T-helper 2 cell treated with Interferon-gamma antibody and Interleukin-4, amounts not matched to agents 100 ng/mL and 5 ng/mL, for 36 hours (primary cell): ENCODE measurements at regions not wholly inside any gene's neighbourhood (a gene's known extent, or its start where the extent isn't known, plus 50 kb on each side); places are given as distances from the start of the nearest gene placed in this dataset.

ENCODE experiments used
- intact Hi-C: fragments of 100-400 bp; cut with micrococcal nuclease; formaldehyde crosslinking; loops from one replicate; pipeline ENCODE4 v1.15.1; 2023

DNA sequence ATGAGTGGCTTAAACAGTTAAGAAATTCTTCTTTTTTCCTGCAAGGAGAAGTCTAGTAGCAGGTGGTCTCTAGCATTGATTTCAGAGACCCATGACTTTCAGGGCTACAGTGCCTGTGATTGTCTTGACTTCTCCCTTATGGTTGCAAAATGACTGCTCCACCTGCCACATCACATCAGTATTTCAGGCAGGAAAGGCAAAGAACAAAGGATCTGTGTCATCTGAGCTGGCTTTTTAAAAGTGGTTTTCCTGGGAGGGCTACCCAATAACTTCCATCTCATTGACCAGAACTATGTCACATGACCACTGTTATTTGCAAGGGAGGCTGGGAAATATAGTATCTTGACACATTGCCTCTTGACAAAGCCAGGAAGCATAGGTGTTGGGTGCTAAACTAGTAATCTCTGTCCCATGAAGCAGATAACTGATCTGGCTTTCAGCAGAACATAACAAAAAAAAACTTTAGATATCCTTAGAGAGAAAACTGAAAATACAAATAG, 226.2 kb downstream of the DHX35 start:
- intact Hi-C loops = no loop called here

DNA sequence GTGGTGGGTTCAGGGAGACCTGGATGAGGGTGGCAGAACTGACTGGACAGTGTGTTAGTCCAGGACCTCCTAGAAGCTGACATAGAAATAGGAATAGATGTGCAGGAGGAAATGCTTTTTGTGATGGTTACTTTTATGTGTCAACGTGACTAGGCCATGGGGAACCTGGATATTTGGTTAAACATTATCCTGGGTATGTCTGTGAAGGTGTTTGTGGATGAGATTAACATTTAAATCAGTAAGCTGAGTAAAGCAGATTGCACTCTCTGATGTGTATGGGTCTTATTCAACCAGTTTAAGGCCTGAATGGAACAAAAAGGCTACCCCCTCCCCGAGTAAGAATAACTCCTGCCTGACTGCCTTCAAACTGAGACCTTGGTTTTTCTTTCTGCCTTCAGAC, 219.3 kb downstream of the DHX35 start:
- intact Hi-C loops = no loop called here

DNA sequence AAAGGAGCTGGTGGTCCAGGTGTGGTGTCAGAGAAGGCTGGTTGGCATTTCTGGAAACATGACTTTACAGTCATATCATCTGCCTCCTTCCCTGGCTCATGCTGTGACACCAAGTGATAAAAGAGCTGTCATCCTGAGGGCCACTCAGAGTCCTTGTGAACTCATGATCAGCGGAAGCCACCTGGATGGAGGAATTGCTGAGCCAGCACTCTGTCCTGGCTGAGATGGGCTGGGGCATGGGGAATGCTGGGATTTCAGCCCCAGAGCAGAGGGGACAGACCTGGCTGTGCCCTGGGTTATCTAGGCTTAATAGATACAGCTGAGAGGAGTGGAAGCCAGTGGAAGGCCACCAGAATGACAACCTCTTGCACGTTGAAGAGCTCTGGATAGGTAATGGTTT, 214.3 kb downstream of the DHX35 start:
- intact Hi-C loops = no loop called here

DNA sequence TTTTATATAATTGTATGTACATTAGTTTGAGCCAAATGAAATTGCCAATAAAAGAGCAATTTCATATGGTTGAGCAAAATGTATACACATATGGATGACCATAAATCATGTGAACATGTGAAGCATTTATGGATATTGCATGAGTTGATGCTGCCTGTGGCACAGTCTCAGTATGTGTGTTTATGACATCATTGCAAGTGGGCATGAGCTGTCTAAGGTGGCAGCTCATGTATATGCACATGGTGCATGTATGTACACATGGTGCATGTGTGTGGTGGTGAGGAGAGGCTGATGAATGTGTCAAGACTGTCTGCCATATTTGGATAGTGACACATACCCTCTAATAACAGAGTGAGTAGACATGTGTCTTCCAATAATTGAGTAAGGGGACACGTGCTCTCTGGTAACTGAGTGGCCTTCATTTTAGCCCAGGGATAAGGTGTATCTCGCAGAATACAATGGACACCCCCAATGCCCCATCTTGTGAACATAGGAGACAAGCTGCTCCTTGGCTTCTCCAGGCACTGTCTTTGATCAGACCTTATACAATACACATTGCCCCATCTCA, 208.8 kb downstream of the DHX35 start:
- intact Hi-C loops = no loop called here

DNA sequence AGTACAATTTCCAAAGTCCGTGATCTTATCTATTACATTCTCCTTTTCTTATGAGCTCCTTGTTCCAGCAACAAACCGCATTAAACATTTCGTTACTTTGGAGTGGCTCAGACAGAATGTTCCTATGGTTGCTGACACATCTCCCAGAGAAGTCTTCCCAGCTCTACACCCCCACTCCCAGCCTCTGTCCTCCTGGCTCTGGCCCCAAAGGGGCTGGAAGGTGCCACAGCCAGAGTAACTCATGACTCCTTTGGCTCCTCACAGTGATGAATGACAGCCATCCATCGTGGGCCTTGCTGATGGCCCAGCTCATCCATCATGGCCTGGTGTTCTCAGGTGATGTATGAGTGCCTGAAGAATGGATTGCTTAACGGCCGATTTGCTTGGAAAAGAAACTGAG, 203.0 kb downstream of the DHX35 start:
- intact Hi-C loops = no loop called here

DNA sequence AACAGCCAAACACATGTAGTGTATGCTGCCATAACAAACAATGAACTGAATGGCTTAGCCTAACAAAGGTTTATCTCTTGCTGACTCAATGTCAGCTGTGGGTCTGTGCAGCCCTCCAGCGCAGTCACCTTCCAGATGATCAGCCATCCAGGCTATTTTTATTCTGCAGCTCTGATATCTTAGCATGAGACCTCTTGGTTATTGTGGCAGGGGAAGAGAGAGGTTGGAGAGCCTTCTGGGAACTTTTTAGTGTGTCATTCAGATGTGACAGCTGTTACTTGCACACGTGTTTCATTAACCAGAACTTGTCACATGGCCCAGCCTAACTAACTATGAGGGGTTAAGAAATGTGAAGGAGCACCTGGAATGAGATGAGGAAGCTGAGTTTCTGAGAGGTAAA, 202.5 kb downstream of the DHX35 start:
- intact Hi-C loops = no loop called here

DNA sequence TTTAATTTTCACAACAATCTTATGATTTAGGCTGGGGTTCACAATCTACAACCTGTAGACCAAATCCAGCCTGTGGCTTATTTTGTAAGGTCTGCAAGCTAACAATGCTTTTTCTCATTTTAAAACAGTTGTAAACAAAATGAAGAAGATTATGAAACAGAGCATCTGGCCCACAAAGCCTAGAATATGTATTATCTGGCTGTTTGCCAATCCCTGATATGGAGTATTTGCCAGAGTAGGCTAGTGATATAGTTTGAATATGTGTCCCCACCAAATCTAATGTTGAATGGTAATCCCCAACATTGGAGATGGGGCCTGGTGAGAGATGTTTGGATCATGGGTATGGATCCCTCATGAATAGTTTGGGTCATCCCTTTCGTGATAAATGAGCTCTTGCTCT, 201.8 kb downstream of the DHX35 start:
- intact Hi-C loops = no loop called here

DNA sequence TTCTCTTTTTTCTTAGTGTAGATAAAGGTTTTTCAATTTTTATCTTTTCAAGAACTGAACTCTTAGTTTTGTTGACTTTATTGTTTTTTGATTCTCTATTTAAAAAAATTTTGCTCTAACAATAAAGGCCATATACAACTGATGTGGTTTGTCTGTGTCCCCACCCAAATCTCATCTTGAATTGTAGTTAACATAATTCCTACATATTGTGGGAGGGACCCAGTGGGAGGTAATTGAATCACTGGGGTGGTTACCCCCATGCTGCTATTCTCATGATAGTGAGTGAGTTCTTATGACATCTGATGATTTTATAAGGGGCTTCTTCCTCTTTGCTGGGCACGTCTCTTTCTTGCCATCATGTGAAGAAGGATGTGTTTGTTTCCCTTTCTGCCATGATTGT, 199.8 kb downstream of the DHX35 start:
- intact Hi-C loops = no loop called here

DNA sequence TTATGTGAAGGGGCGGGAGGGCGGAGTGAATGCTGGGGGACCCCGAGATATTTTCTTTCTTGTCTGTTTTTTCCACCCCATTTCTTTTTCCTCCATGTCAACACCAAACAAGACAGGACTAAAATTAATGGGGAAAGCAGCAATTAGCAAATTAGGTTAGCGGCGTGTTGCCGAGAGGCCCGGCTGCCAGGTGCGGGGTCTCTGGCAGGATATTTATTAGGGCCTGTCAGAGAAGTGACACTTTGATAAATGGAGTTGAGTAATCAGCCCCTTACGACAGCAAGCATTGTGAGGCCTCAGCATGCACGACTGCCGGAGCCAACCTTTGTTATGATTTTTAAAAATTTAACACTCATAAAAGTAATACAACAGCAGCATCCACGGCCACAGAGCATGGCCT, 193.8 kb downstream of the DHX35 start:
- intact Hi-C loops = no loop called here

DNA sequence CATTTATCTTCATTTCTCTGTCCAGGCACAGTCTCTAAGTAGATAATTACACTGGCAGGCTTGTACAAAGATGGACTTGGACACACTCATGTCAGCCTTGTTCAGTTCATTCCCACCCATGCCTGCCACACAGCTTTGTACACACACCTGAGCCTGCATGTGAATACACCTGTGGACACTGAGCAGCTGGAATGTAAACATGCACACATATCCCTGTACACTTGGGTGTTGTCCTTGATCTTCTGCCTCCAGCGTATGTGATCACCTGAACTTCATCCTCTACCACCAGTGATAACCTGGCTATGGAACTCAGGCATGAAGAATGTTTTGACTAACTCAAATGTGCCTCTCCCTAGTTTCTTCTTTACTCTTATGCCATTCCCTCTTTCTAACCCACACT, 190.6 kb downstream of the DHX35 start:
- intact Hi-C loops = no loop called here

DNA sequence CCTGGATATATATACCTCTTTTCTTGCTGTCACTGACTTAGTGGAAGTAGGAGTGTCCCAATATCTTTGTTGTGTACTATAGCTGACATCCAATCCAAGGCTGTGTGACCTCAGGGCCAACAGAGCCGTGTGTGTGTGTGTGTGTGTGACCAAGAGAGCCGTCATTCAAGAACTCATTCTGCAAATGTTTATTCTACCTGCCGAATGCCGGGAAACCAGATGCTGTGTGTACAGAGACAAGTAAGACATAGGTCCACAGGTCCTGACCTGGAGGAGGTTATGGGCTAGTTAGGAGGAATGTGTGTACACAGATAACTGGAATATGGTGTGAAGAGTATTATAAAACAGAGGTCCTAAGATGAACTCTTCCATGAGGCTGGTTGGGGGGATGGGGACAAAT, 190.0 kb downstream of the DHX35 start:
- intact Hi-C loops = no loop called here

DNA sequence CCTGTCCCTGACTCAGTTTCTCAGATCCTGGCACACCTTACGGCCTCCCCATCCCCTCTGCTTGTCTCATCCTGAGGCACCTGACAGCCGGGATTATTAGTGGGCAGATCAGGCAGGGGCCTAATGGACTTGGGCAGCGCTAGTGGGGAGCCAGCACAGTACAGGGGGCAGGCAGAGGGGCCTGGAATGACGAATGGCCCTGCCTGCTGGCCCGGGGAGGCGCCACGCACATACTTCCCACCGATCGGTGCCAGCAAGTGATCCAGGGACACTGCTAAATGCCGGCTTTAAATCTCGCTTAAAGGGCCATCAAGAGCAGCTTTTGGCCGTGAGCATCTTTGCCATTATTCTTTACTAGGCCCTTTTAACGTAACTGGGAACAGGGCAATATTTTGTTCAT, 188.4 kb downstream of the DHX35 start:
- intact Hi-C loops = no loop called here

DNA sequence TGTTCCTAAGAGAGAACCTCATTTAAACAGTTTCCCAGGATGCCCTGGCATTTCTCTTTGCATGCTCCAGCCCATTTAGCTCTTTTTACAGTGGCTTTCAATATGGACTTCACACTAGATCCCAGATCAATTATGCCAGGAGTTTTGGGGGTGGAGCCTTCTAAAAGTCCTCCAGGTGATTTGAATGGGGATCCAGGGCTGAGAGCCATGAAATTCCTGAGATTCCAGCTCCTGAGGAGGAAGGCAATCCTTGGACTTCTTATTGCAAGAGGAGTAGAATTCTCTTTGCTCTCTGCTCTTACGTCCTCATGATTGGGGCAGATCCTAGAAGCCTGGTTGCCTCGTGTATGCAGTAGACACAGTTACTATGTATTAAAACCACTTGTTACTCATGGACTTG, 184.2 kb downstream of the DHX35 start:
- intact Hi-C loops = no loop called here

DNA sequence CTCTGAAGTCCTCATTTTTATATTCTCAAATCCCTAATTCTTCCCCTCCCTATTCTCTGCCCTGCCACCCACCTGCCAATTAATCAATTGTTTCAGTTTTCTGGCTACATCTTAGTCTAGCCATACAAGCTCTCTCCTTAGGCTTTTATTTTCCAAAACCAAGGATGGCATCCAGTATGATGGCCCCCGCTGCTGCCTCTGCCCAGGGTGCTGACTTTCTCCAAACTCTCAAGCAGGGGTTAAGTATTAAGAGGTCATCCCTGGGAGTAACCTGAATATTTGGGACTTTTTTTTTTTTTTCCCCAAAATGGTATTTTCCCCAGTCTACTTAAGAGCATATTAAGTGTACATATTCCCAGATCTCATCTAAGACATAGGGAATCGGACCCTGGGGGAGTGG, 183.8 kb downstream of the DHX35 start:
- intact Hi-C loops = no loop called here

DNA sequence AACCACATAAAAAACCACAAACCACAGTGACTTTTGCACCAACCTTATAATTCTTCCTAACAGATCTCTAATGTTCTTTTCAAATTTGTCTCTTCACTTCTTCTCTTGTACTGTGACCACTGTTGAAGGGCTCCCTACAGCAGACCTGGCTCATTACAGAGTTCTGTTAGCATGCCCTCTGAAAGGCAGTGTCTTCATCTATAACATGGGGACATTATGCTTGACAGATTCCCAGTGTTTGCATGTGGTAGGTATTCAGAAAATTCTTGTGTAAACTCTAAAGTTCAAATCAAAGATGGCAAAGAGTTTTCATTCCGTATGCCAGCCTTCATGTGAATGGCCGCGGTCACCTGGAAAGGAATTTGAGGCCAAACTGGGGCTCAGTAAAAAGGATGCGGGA, 182.6 kb downstream of the DHX35 start:
- intact Hi-C loops = no loop called here

DNA sequence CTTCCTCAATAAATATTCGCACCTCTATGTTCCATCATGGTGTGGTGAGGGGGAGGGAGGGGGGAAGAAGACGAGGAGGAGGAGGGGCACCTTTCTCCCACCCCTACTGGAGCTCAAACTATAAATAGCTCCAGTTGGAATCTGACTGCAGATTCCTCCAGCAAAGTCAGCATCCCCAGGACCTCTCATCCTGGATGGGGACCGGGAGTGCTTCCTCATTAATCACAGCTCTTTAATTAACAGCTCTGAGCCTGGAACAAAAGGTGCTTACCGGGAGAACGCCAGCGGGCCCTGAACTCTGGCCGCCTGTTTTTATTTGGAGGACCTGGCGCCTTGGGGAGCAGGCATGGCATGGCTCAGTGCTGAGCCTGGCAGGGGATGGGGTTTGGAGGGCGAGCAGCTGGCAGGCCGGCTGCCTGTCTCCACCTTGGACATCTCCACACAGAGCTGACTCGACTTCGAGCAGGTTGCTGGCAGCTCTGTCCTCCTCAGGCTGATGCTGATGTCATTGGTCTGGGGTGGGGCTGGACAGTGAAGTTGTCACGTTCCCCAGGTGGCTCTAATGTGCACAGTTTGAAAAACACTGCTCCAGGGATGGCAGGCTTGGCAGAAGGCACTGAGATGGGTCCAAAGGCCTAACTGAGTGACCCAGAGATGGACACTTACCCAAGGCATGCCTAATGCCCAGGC, 180.4 kb downstream of the DHX35 start:
- intact Hi-C loops = no loop called here

DNA sequence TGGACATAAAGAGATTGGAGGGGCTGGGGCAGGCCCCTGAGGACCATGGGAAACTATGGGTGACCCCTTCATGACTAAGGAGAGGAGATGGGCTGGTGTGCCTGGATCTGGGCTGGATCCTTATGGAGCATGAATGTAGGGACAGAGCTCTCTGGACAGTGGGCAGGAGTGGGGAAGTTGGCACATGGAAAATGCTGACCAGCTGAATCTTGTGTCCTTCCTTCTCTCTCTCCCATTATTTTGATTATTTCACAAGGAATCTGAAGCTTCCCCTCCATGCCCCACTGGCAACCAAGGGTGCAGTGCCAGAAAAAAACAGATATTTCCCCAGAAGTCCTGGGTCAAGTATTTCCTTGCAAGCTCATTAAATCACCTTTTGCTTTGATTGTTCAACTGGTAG, 175.2 kb downstream of the DHX35 start:
- intact Hi-C loops = no loop called here

DNA sequence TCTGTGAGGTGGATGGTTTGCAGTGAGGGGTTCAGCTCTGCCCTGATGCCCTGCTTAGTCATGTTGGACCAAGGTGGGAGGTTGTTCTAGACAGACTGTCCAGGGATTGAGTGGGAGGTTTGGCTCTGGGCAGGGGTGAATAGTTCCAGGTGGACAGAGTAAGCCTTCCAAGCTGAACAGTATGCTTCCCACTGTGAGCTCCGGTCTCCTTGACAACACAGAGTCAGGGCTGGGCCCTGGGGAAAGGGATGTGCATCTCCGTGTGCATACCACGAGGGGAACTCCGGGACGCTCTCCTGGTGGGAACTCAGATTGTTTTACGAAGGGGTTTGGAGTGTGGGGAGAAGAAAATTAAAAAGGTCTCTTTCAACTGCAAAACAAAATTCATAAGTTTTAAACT, 174.7 kb downstream of the DHX35 start:
- intact Hi-C loops = no loop called here

DNA sequence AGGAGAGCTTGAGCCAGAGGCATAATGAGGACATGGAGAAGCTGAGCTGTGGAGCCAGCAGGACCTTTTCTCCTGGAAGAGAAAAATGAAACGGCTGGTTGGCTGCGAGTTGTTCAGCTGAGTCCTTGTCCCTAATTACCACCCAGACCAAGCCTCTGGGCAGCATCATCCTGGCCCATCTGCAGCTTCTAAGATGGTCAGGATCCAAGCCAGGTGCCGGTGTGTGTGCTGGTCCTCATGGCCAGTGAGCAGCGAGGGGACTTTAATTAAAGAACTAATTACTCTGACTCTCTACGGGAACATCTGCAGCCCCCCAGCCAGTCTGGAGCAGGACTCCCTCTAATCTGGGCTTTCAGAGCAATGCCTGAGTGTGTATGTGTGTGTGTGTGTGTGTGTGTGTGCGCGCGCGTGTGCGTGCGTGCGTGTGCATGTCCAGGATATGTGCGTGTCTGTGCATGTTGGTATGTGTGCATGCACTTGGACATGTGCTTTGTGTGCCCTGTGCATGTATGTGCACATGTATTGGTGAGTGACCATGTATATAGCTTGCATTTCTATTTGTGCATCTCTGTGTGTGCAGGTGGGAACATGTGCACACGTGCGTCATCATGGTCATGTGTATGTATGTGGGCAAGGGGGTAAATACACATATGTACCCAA, 173.9 kb downstream of the DHX35 start:
- intact Hi-C loops = no loop called here

DNA sequence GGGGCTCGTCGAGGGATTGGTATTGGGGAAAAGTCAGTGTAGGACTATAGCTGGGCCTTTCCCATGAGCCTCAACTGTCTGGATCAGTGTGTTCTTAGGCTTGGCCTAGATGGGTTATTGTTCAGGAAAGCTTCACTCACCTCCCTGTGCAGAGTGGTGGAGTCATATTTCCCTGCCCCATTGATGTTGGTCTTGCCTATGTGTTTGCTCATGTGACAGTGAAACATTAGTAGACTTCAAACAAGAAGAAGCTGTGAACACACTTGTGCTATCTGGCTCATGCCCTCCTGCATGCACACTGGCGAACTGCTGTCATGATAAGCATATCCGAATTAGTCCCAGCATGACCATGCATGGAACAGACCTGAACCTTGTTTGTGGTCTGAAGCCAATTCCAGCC, 171.1 kb downstream of the DHX35 start:
- intact Hi-C loops = no loop called here

DNA sequence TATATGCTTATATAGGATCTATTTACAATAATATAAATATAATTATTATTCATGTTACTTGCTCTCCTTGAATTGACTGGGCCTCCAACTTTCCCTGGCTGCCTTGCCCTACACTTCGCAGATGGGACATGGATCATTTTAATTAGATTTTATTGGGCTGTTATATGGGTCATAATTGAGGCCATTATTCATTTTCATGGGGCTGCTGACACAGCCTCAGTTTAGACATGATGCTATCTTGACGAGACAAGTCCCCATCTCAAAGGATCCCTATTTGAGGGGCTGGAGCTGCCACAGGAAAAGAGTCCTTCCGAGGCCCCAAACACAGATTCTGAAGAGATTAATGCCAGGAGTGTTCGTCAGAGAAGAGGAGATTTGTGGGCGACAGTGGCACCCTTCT, 170.4 kb downstream of the DHX35 start:
- intact Hi-C loops = no loop called here

DNA sequence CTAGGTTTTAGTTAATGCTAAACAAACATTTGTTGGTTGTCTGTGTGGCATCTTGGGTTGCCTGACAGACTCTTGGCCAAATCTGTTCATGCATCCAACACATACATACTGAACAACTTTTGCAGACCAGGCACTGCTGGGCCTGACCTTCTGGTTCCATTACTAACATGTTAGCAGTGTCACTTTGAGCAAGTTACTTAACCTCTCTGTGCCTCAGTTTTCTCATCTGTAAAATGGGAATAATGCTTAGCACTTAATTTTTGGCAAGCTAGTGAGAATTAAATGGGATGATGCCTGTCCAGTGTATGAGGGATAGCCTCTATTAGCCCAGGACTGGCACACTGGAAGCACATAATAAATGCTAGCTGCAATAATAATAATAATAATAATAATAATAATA, 169.9 kb downstream of the DHX35 start:
- intact Hi-C loops = no loop called here

DNA sequence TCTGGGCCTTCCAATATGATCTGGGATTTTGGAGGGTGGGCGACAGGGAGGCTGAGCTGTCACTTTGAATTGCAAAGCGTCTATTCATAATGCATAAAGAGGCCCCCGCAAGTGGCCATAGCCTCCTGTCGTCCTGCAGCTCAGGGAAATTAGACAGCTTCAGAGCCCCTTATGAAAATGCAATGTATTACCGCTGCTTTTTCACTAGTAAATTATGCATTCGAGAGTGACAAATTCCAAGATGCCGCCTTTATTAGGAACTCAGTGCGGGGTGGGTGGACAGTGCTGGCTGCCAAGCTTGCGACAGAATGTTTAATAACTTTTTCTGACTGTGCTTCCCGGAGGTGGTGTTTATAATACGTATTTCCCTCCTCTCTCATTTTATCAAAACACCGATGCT, 168.5 kb downstream of the DHX35 start:
- intact Hi-C loops = no loop called here
